ENCODE measurements at regions not wholly inside any gene's neighbourhood (a gene's known extent, or its start where the extent isn't known, plus 50 kb on each side); places are given as distances from the start of the nearest gene placed in this dataset.

DNA sequence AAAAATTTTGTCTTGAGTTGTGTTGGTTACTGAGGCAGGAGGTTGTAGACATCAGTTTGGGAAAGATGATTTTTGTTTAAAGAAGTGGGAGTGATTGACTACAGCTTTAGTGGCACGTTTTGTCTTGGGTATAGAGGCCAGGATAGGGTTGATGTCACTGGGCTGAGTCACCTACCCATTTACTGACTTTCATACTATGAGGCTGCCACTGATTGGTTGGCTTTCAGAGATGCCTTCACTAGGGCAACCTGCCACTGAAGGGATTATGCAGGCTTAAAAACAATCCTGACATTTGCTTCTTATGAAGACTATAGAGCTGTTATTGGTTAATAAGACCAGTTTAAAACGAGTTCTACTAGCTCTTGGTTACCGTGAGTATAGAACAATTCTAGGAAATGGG is 479.1 kb downstream of the SOX11 start:
- TF ChIP-seq, protein P1, sequence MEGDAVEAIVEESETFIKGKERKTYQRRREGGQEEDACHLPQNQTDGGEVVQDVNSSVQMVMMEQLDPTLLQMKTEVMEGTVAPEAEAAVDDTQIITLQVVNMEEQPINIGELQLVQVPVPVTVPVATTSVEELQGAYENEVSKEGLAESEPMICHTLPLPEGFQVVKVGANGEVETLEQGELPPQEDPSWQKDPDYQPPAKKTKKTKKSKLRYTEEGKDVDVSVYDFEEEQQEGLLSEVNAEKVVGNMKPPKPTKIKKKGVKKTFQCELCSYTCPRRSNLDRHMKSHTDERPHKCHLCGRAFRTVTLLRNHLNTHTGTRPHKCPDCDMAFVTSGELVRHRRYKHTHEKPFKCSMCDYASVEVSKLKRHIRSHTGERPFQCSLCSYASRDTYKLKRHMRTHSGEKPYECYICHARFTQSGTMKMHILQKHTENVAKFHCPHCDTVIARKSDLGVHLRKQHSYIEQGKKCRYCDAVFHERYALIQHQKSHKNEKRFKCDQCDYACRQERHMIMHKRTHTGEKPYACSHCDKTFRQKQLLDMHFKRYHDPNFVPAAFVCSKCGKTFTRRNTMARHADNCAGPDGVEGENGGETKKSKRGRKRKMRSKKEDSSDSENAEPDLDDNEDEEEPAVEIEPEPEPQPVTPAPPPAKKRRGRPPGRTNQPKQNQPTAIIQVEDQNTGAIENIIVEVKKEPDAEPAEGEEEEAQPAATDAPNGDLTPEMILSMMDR (conservative IDR thresholded peaks at IDR 0.05; ENCODE audit: low read length): no peak
- no peak for TF ChIP-seq EZH2phosphoT487 (IDR thresholded peaks at IDR 0.05; ENCODE audit: borderline replicate concordance)
- Histone ChIP-seq H3K79me2 (ENCODE audit: insufficient read depth, low read length) (no peaks in the 10 kb centered on the region), H3K9me2 (replicated peaks; ENCODE audit: low read depth, low read length) (no peaks in the 10 kb centered on the region), H4K20me1 (ENCODE audit: insufficient read depth, low read length, poor library complexity, severe bottlenecking) (no peaks in the 10 kb centered on the region), H3K9me3 (ENCODE audit: insufficient read depth, low read depth, low read length) (no peaks in the 10 kb centered on the region), H3K9ac (ENCODE audit: low read depth, low read length, poor library complexity, severe bottlenecking) (no peak overlapping the region), H3K4me1 (ENCODE audit: insufficient read depth, low read length, poor library complexity, severe bottlenecking) (no peaks in the 10 kb centered on the region), H3K4me3 (ENCODE audit: low read length, poor library complexity, severe bottlenecking) (no peak overlapping the region), H3F3A (ENCODE audit: low read depth) (no peaks in the 10 kb centered on the region), H3K27me3 (ENCODE audit: insufficient read depth, low read length, poor library complexity, severe bottlenecking) (no peaks in the 10 kb centered on the region), H3K36me3 (ENCODE audit: insufficient read depth, low read length) (no peaks in the 10 kb centered on the region), H2AFZ (ENCODE audit: low read length) (no peak overlapping the region), H3K4me2 (ENCODE audit: low read depth, low read length, poor library complexity, severe bottlenecking) (no peak overlapping the region)

DNA sequence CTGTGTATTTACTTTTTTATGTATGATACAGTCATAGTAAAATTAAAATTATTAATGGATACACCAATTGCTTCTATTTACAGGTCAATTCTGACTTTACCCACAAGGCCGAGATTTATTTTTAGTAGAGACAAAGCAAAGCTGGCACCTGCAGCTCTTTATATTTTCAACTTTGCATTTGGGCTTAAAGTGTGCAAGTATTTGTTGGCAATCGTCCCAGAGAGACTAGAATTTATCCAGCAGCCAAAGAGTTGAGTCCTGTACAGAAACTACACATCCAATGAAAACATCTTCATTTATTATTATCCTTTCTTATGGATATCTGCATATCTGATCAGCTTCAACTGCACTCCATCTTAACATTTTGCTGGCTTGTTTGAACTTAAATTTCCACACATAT is 485.6 kb downstream of the SOX11 start:
- H3K9ac ChIP-seq (ENCODE audit: low read depth, low read length, poor library complexity, severe bottlenecking): no peak overlapping the region
- H3K79me2 ChIP-seq (ENCODE audit: insufficient read depth, low read length): no peaks in the 10 kb centered on the region
- no peaks in the 10 kb centered on the region for H3F3A ChIP-seq (ENCODE audit: low read depth)
- H3K27me3 ChIP-seq (ENCODE audit: insufficient read depth, low read length, poor library complexity, severe bottlenecking): no peaks in the 10 kb centered on the region
- H3K4me2 ChIP-seq (ENCODE audit: low read depth, low read length, poor library complexity, severe bottlenecking): no peak overlapping the region
- H3K36me3 ChIP-seq (ENCODE audit: insufficient read depth, low read length): no peaks in the 10 kb centered on the region
- TF ChIP-seq, protein P1 (conservative IDR thresholded peaks at IDR 0.05; ENCODE audit: low read length): no peak
- H3K9me3 ChIP-seq (ENCODE audit: insufficient read depth, low read depth, low read length): no peaks in the 10 kb centered on the region
- H4K20me1 ChIP-seq (ENCODE audit: insufficient read depth, low read length, poor library complexity, severe bottlenecking): no peaks in the 10 kb centered on the region
- H2AFZ ChIP-seq (ENCODE audit: low read length): no peak overlapping the region
- H3K4me1 ChIP-seq (ENCODE audit: insufficient read depth, low read length, poor library complexity, severe bottlenecking): no peaks in the 10 kb centered on the region
- H3K9me2 ChIP-seq (replicated peaks; ENCODE audit: low read depth, low read length): no peaks in the 10 kb centered on the region
- no peak overlapping the region for H3K4me3 ChIP-seq (ENCODE audit: low read length, poor library complexity, severe bottlenecking)

DNA sequence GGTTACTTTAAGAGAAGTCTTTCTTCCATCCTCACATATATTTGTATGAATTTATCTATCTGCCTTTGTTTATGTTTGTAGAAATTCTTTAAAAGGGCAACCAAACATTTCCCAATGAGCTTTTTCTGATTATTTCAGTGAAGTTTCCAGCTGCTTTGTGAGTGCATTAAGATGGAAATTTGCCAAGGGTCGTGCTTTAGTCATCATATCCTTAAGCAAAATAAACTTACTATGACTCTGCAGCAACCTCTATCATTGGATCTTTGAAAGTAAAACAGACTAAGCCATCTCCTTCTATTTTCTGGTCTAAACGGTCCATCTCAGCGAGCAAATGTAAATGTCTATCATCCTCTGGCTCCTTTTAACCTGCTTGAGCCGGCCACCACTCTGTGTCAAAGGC is 489.3 kb downstream of the SOX11 start:
- Histone ChIP-seq H3K27me3 (ENCODE audit: insufficient read depth, low read length, poor library complexity, severe bottlenecking) (no peaks in the 10 kb centered on the region), H3K9me2 (replicated peaks; ENCODE audit: low read depth, low read length) (no peaks in the 10 kb centered on the region), H3K4me1 (ENCODE audit: insufficient read depth, low read length, poor library complexity, severe bottlenecking) (no peaks in the 10 kb centered on the region), H3K36me3 (ENCODE audit: insufficient read depth, low read length) (no peaks in the 10 kb centered on the region), H3K9me3 (ENCODE audit: insufficient read depth, low read depth, low read length) (no peaks in the 10 kb centered on the region; the same call in 1 of the 2 replicates), H3F3A (ENCODE audit: low read depth) (no peaks in the 10 kb centered on the region), H4K20me1 (ENCODE audit: insufficient read depth, low read length, poor library complexity, severe bottlenecking) (no peaks in the 10 kb centered on the region), H3K79me2 (ENCODE audit: insufficient read depth, low read length) (no peaks in the 10 kb centered on the region), H3K4me3 (ENCODE audit: low read length, poor library complexity, severe bottlenecking) (no peak overlapping the region), H3K9ac (ENCODE audit: low read depth, low read length, poor library complexity, severe bottlenecking) (no peak overlapping the region), H3K4me2 (ENCODE audit: low read depth, low read length, poor library complexity, severe bottlenecking) (no peak overlapping the region), H2AFZ (ENCODE audit: low read length) (no peak overlapping the region)
- TF ChIP-seq EZH2phosphoT487 (IDR thresholded peaks at IDR 0.05; ENCODE audit: borderline replicate concordance): no peak
- TF ChIP-seq, protein P1 (conservative IDR thresholded peaks at IDR 0.05; ENCODE audit: low read length): no peak

Data from Loucy (cell line).